GM12878 (cell line): ENCODE measurements at regions not wholly inside any gene's neighbourhood (a gene's known extent, or its start where the extent isn't known, plus 50 kb on each side); places are given as distances from the start of the nearest gene placed in this dataset.

Experiments
- ATAC-seq: fragments of 200-7000 bp; cut with Tn5 transposase; 3 replicates; pipeline ENCODE4 v1.9.1; 2020; ENCODE audit warnings: mild to moderate bottlenecking, moderate library complexity
- BruUV-seq: library from RNA; stranded (reverse); fragments of 400-500 nt; replicated peaks from 2 replicates; lab custom pipeline; 2021; lab: Mats Ljungman, UMichigan
- CTCF ChIA-PET: fragments of 300-600 bp; sonication (Branson Sonifier 250); formaldehyde crosslinking; extraction: SDS; loops from one replicate; lab custom pipeline; 2021; ENCODE audit warnings: inconsistent platforms; lab: Yijun Ruan, JAX
- POLR2A ChIA-PET: fragments of 350-600 bp; formaldehyde crosslinking; extraction: SDS; loops from one replicate; lab custom pipeline; 2021; ENCODE audit warnings: inconsistent platforms; lab: Charles Lee
- RAD21 ChIA-PET: fragments of 300-600 bp; sonication (Branson Sonifier 250); formaldehyde crosslinking; loops from one replicate; lab custom pipeline; 2023; ENCODE audit warnings: antibody characterized with exemption; ENCODE audit not compliant: unreplicated experiment; lab: Charles Lee
- SMC1A ChIA-PET: fragments of 300-600 bp; sonication (Branson Sonifier 250); formaldehyde crosslinking; loops from one replicate; lab custom pipeline; 2023; ENCODE audit not compliant: unreplicated experiment, uncharacterized antibody; lab: Charles Lee
- DNase-seq: peaks from one replicate; pipeline ENCODE4 v3.0.0-alpha.2; 2011; ENCODE audit warnings: low read depth, low spot score
- FAIRE-seq: peaks from 3 replicates; lab custom pipeline; 2011; peaks lifted over from hg19 to GRCh38; lab: Jason Lieb, UNC
- H2AFZ ChIP-seq: 2 replicates; pipeline ENCODE4 v1.6.0; 2011; ENCODE audit warnings: low read depth, low read length, control low read depth; ENCODE audit not compliant: control insufficient read depth
- H3K27ac ChIP-seq: 2 replicates; pipeline ENCODE4 v1.5.1; 2011; ENCODE audit warnings: control low read depth; ENCODE audit not compliant: control insufficient read depth, insufficient read depth
- H3K27me3 ChIP-seq, 2 experiments: replicated peaks in 1 of 2; 2 replicates each; pipeline versions ENCODE4 v1.6.0 to v1.6.1; 2011; ENCODE audit warnings: low read length in 1 of 2; ENCODE audit not compliant: control insufficient read depth in 2 of 2, insufficient read depth in 2 of 2
- H3K36me3 ChIP-seq, 2 experiments: 2 replicates each; pipeline ENCODE4 v1.5.1; 2011; ENCODE audit warnings: low read length in 1 of 2; ENCODE audit not compliant: control insufficient read depth in 2 of 2, insufficient read depth in 2 of 2
- H3K4me1 ChIP-seq: 2 replicates; pipeline ENCODE4 v1.6.1; 2011; ENCODE audit warnings: mild to moderate bottlenecking, low read length, moderate library complexity, mixed read lengths; ENCODE audit not compliant: control insufficient read depth, insufficient read depth
- H3K4me2 ChIP-seq: 2 replicates; pipeline ENCODE4 v1.6.0; 2011; ENCODE audit warnings: control low read depth; ENCODE audit not compliant: control insufficient read depth, insufficient read depth
- H3K4me3 ChIP-seq: fragments of 200-600 bp; sonication (generic); 2 replicates; pipeline ENCODE4 v1.5.1; 2016
- H3K79me2 ChIP-seq: 2 replicates; pipeline ENCODE4 v1.6.0; 2011; ENCODE audit warnings: low read length; ENCODE audit not compliant: control insufficient read depth, insufficient read depth
- H3K9ac ChIP-seq: 2 replicates; pipeline ENCODE4 v1.8.0; 2011; ENCODE audit warnings: low read length, control low read depth, mixed read lengths; ENCODE audit not compliant: control insufficient read depth, insufficient read depth
- H3K9me3 ChIP-seq: replicated peaks from 3 replicates; pipeline ENCODE4 v1.5.1; 2011; ENCODE audit warnings: mild to moderate bottlenecking, low read length; ENCODE audit not compliant: control insufficient read depth, insufficient read depth
- H4K20me1 ChIP-seq: 2 replicates; pipeline ENCODE4 v1.6.0; 2011; ENCODE audit not compliant: control insufficient read depth, insufficient read depth
- BRCA1 ChIP-seq: IDR thresholded peaks from 2 replicates; pipeline ENCODE4 v1.6.1; 2011; ENCODE audit warnings: low read depth, low read length, improper control_type of control experiment
- CREB1 ChIP-seq: IDR thresholded peaks from 2 replicates; pipeline ENCODE4 v1.6.1; 2012; ENCODE audit warnings: low read depth, mild to moderate bottlenecking, inconsistent platforms
- CREM ChIP-seq: IDR thresholded peaks from 2 replicates; pipeline ENCODE4 v1.6.1; 2014; ENCODE audit warnings: antibody characterized with exemption, low read depth
- ESRRA ChIP-seq: IDR thresholded peaks from 2 replicates; pipeline ENCODE4 v1.6.1; 2012; ENCODE audit warnings: mild to moderate bottlenecking, low read length, improper control_type of control experiment
- GATAD2B ChIP-seq: fragments of 450-650 bp; conservative IDR thresholded peaks from 2 replicates; pipeline ENCODE4 v1.6.1; 2017; ENCODE audit warnings: low read depth, mild to moderate bottlenecking, moderate library complexity
- HCFC1 ChIP-seq: fragments of 150-350 bp; IDR thresholded peaks from 2 replicates; pipeline ENCODE4 v1.6.1; 2014; ENCODE audit warnings: low read length
- HDAC6 ChIP-seq: fragments of 200-600 bp; sonication (generic); IDR thresholded peaks from one replicate; pipeline ENCODE4 v1.8.0; 2017; ENCODE audit warnings: antibody characterized with exemption; ENCODE audit not compliant: unreplicated experiment
- IKZF1 ChIP-seq: fragments of 450-650 bp; conservative IDR thresholded peaks from 2 replicates; pipeline ENCODE4 v1.6.1; 2017; ENCODE audit warnings: antibody characterized with exemption, mild to moderate bottlenecking
- IKZF2 ChIP-seq, 2 experiments: fragments of 450-650 bp; IDR thresholded peaks; 2 replicates each; pipeline ENCODE4 v1.6.1; 2017; ENCODE audit warnings: mild to moderate bottlenecking in 2 of 2, moderate library complexity in 2 of 2
- JUND ChIP-seq: IDR thresholded peaks from 2 replicates; pipeline ENCODE4 v1.6.1; 2012; ENCODE audit warnings: low read depth, mild to moderate bottlenecking, low read length, improper control_type of control experiment, moderate library complexity
- MTA2 ChIP-seq: fragments of 450-650 bp; IDR thresholded peaks from 2 replicates; pipeline ENCODE4 v1.6.1; 2016; ENCODE audit warnings: low read depth, mild to moderate bottlenecking, moderate library complexity
- NFYB ChIP-seq: IDR thresholded peaks from 2 replicates; pipeline ENCODE4 v1.6.1; 2011; ENCODE audit warnings: low read depth, mild to moderate bottlenecking, low read length, improper control_type of control experiment, moderate library complexity; ENCODE audit not compliant: insufficient read depth
- NR2C1 ChIP-seq: fragments of 450-650 bp; IDR thresholded peaks from 2 replicates; pipeline ENCODE4 v1.6.1; 2017; ENCODE audit warnings: antibody characterized with exemption, mild to moderate bottlenecking, moderate library complexity
- PML ChIP-seq: IDR thresholded peaks from 2 replicates; pipeline ENCODE4 v1.6.1; 2012; ENCODE audit warnings: low read length, inconsistent platforms
- POU2F2 ChIP-seq: IDR thresholded peaks from 3 replicates; pipeline ENCODE4 v1.6.1; 2011; ENCODE audit warnings: low read depth, mild to moderate bottlenecking, low read length, borderline replicate concordance
- SRF ChIP-seq, 2 experiments: IDR thresholded peaks; 2 replicates each; pipeline ENCODE4 v1.6.1; 2011; ENCODE audit warnings: low read depth in 2 of 2, low read length in 2 of 2, mild to moderate bottlenecking in 1 of 2, moderate library complexity in 1 of 2
- STAT1 ChIP-seq: fragments of 450-650 bp; conservative IDR thresholded peaks from 2 replicates; pipeline ENCODE4 v1.6.1; 2014; ENCODE audit warnings: antibody characterized with exemption, mild to moderate bottlenecking
- WGBS: methylation state at CpG from one replicate; pipeline ENCODE4 v1.1.6; 2016; ENCODE audit warnings: low lambda C conversion rate; ENCODE audit not compliant: insufficient replicate concordance, insufficient coverage; ENCODE audit errors: missing lambda C conversion rate; 5-methylcytosine and 5-hydroxymethylcytosine counted together
- in situ Hi-C: fragments of 300-500 bp; cut with MboI; formaldehyde crosslinking; loops from 9 replicates; pipeline ENCODE4 v1.14.3; 2018; ENCODE audit warnings: mixed read lengths
- intact Hi-C: fragments of 100-400 bp; cut with micrococcal nuclease; formaldehyde crosslinking; loops from one replicate; pipeline ENCODE4 v1.14.2; 2022; ENCODE audit not compliant: unreplicated experiment
- TF ChIP-seq, protein P1 (sequence below): fragments of 450-650 bp; formaldehyde crosslinking; IDR thresholded peaks from 2 replicates; pipeline ENCODE4 v1.5.0; 2022; ENCODE audit warnings: mild to moderate bottlenecking, missing genetic modification characterization

DNA sequence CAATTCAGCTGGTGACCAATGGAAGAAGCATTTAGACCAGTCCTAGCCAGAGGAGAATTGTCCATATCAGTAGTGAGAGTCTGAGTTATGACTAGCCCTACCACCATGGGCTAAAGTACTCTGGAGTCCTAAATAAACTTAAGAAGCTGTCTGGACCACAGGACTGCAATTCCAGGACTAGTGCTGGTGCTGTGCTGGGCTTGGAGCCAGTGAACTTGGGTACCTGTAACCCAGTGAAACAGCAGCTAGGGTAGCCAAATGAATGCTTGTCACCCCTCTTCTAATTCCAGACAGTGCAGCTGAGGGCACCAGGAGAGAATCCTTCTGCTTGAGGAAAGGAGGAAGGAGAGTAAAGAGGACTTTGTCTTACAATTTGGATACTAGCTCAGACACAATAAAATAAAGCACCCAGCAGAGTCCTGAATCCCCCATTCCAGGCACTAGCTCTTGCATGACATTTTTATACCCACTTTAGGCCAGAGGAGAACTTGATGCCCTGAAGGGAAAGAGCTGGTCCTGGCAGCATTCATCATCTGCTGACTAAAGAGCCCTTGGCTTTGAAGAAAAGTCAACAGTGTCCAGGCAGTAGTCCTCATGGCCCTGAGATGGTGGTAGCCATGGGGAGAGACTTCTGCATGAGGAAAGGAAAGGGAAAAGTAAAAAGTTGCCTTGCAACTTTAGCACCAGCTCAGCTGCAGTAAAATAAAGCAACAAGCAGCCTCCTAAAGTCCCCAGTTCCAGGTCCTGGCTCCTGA is 2675.7 kb downstream of the PCDH7 start:
- no peak for FAIRE-seq
- H4K20me1 ChIP-seq, result no peaks in the 10 kb centered on the region
- no peak for ATAC-seq
- TF ChIP-seq MTA2 (no peak), GATAD2B (no peak), ESRRA (no peak), HCFC1 (no peak), SRF (IDR thresholded peaks at IDR 0.05; ENCODE audit: low read depth in 2 of 2, low read length in 2 of 2) (no peak), BRCA1 (no peak)
- H3K4me2 ChIP-seq, result no peak overlapping the region
- BruUV-seq, result no TSS peak
- in situ Hi-C loops (no loop called here), intact Hi-C loops (no loop called here)
- POLR2A ChIA-PET, result no interaction called here
- no peak overlapping the region for H3K9ac ChIP-seq
- no peaks in the 10 kb centered on the region for H3K9me3 ChIP-seq
- RAD21 ChIA-PET, result no interaction called here
- H3K27ac ChIP-seq, result no peak overlapping the region
- H3K4me3 ChIP-seq, result no peak overlapping the region
- H3K4me1 ChIP-seq, result no peaks in the 10 kb centered on the region
- H2AFZ ChIP-seq, result no peak overlapping the region
- H3K79me2 ChIP-seq, result no peaks in the 10 kb centered on the region
- no peaks in the 10 kb centered on the region for H3K36me3 ChIP-seq
- H3K27me3 ChIP-seq, result no peaks in the 10 kb centered on the region
- no peak for DNase-seq
- CTCF ChIA-PET, result interaction anchor here (1.4 kb wide), 1 partner anchor 9 kb away, joined by 3 read pairs; no protein-coding TSS in a partner anchor
- SMC1A ChIA-PET, result interaction anchor here (0.7 kb wide), 1 partner anchor 59 kb away, joined by 3 read pairs; no protein-coding TSS in a partner anchor

GRCh38 chr4:33400504-33400903 is 2680.3 kb downstream of the PCDH7 start:
- H3K4me1 ChIP-seq, result no peaks in the 10 kb centered on the region
- FAIRE-seq (no peak), DNase-seq (no peak), ATAC-seq (no peak)
- H3K36me3 ChIP-seq, result no peaks in the 10 kb centered on the region
- RAD21 ChIA-PET, result no interaction called here
- WGBS, result 61% methylated on average over 9 of the region's 11 CpGs
- H3K4me2 ChIP-seq, result no peak overlapping the region
- H3K9me3 ChIP-seq, result no peaks in the 10 kb centered on the region
- H3K27ac ChIP-seq, result no peak overlapping the region
- H3K27me3 ChIP-seq, result no peaks in the 10 kb centered on the region
- no peaks in the 10 kb centered on the region for H3K79me2 ChIP-seq
- intact Hi-C loops, result no loop called here
- CTCF ChIA-PET, result no interaction called here
- in situ Hi-C loops, result no loop called here
- BruUV-seq, result no TSS peak
- no peak overlapping the region for H2AFZ ChIP-seq
- no peak overlapping the region for H3K4me3 ChIP-seq
- SMC1A ChIA-PET, result no interaction called here
- H4K20me1 ChIP-seq, result no peaks in the 10 kb centered on the region
- POLR2A ChIA-PET, result no interaction called here
- H3K9ac ChIP-seq, result no peak overlapping the region
- TF ChIP-seq POU2F2 (no peak), JUND (no peak), NFYB (no peak), CREB1 (no peak), STAT1 (no peak), IKZF2 (IDR thresholded peaks at IDR 0.05) (no peak), IKZF1 (no peak), NR2C1 (no peak), HDAC6 (no peak), PML (no peak), CREM (no peak)
- TF ChIP-seq, protein P1, sequence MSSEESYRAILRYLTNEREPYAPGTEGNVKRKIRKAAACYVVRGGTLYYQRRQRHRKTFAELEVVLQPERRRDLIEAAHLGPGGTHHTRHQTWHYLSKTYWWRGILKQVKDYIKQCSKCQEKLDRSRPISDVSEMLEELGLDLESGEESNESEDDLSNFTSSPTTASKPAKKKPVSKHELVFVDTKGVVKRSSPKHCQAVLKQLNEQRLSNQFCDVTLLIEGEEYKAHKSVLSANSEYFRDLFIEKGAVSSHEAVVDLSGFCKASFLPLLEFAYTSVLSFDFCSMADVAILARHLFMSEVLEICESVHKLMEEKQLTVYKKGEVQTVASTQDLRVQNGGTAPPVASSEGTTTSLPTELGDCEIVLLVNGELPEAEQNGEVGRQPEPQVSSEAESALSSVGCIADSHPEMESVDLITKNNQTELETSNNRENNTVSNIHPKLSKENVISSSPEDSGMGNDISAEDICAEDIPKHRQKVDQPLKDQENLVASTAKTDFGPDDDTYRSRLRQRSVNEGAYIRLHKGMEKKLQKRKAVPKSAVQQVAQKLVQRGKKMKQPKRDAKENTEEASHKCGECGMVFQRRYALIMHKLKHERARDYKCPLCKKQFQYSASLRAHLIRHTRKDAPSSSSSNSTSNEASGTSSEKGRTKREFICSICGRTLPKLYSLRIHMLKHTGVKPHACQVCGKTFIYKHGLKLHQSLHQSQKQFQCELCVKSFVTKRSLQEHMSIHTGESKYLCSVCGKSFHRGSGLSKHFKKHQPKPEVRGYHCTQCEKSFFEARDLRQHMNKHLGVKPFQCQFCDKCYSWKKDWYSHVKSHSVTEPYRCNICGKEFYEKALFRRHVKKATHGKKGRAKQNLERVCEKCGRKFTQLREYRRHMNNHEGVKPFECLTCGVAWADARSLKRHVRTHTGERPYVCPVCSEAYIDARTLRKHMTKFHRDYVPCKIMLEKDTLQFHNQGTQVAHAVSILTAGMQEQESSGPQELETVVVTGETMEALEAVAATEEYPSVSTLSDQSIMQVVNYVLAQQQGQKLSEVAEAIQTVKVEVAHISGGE (CRISPR knock-in tag), result no peak
